GM13977 (cell line): ENCODE measurements at regions not wholly inside any gene's neighbourhood (a gene's known extent, or its start where the extent isn't known, plus 50 kb on each side); places are given as distances from the start of the nearest gene placed in this dataset.

Experiments used
- DNase-seq: peaks from one replicate; pipeline ENCODE4 v3.0.0; 2012; ENCODE audit warnings: low spot score
- CTCF ChIP-seq: IDR thresholded peaks from 2 replicates; pipeline ENCODE4 v1.5.1; 2012; ENCODE audit warnings: mild to moderate bottlenecking, control low read depth; ENCODE audit not compliant: insufficient read depth; ENCODE audit errors: extremely low read depth, missing control alignments
- in situ Hi-C: fragments of 300-500 bp; cut with MboI; formaldehyde crosslinking; loops from one replicate; pipeline ENCODE4 v1.12.0; 2022; ENCODE audit warnings: low sequenced_read_pairs, low pct_unique_long_range_greater_than_20kb, mixed read lengths, inconsistent platforms; ENCODE audit not compliant: unreplicated experiment

- DNase-seq: no peak
- in situ Hi-C loops: no loop called here
- TF ChIP-seq CTCF: no peak
Measured at GRCh38 chr9:13750639-13751038, 471.1 kb upstream of the MPDZ start.

GRCh38 chr9:13750061-13750460 lies 470.6 kb upstream of the MPDZ start:
- in situ Hi-C loops: no loop called here
- no peak for TF ChIP-seq CTCF
- DNase-seq: no peak

- in situ Hi-C loops: no loop called here
- no peak for TF ChIP-seq CTCF
Measured at GRCh38 chr9:13746876-13747275, 467.4 kb upstream of the MPDZ start.

GRCh38 chr9:13744261-13744901 lies 464.9 kb upstream of the MPDZ start:
- DNase-seq: no peak
- in situ Hi-C loops: no loop called here

More at GRCh38 chr9:13746876-13747275, 467.4 kb upstream of the MPDZ start:
- DNase-seq: no peak

GRCh38 chr9:13737885-13738284 lies 458.4 kb upstream of the MPDZ start:
- DNase-seq: no peak
- in situ Hi-C loops: no loop called here
- no peak for TF ChIP-seq CTCF

More at GRCh38 chr9:13744261-13744901, 464.9 kb upstream of the MPDZ start:
- no peak for TF ChIP-seq CTCF

- no peak for TF ChIP-seq CTCF
- in situ Hi-C loops: no loop called here
- DNase-seq: no peak
Measured at GRCh38 chr9:13735181-13735580, 455.7 kb upstream of the MPDZ start.
